ENCODE measurements at regions not wholly inside any gene's neighbourhood (a gene's known extent, or its start where the extent isn't known, plus 50 kb on each side); places are given as distances from the start of the nearest gene placed in this dataset.

GRCh38 chr2:125479143-125479636 lies 1176.8 kb upstream of the GYPC start:
- DNase-seq (peak in 1 of 5 donors; percentile 66), FAIRE-seq (no peak)
- intact Hi-C loops (cut with DNase I) = no loop called here
- Histone ChIP-seq H3K4me3 (ENCODE audit: low read length in 3 of 3) (no peak overlapping the region), H3K36me3 (ENCODE audit: control insufficient read depth in 2 of 3, insufficient read depth in 3 of 3, low read length in 3 of 3) (no peaks in the 10 kb centered on the region), H3K4me1 (ENCODE audit: control insufficient read depth in 2 of 3, insufficient read depth in 2 of 3, low read depth in 1 of 3, low read length in 3 of 3) (no peaks in the 10 kb centered on the region), H3K27me3 (ENCODE audit: control insufficient read depth, insufficient read depth, low read length) (no peaks in the 10 kb centered on the region), H3K27ac (ENCODE audit: low read depth in 2 of 2, low read length in 2 of 2) (no peak overlapping the region), H3K9me3 (ENCODE audit: control insufficient read depth in 2 of 3, insufficient read depth in 1 of 3, low read length in 3 of 3) (peaks cover 0 to 6% (median 0%) of the 10 kb centered on the region in 3 donors), H3K9ac (ENCODE audit: low read length in 3 of 3) (no peak overlapping the region)
- TF ChIP-seq CTCF (IDR thresholded peaks at IDR 0.05; ENCODE audit: borderline replicate concordance, extremely low read depth, insufficient read depth) = no peak

- Histone ChIP-seq H3K36me3 (ENCODE audit: control insufficient read depth in 2 of 3, insufficient read depth in 3 of 3, low read length in 3 of 3) (no peaks in the 10 kb centered on the region), H3K27me3 (ENCODE audit: control insufficient read depth, insufficient read depth, low read length) (no peaks in the 10 kb centered on the region), H3K4me1 (ENCODE audit: control insufficient read depth in 2 of 3, insufficient read depth in 2 of 3, low read depth in 1 of 3, low read length in 3 of 3) (no peaks in the 10 kb centered on the region), H3K27ac (ENCODE audit: low read depth in 2 of 2, low read length in 2 of 2) (no peak overlapping the region), H3K9ac (ENCODE audit: low read length in 3 of 3) (no peak overlapping the region), H3K9me3 (ENCODE audit: control insufficient read depth in 2 of 3, insufficient read depth in 1 of 3, low read length in 3 of 3) (no peaks in the 10 kb centered on the region), H3K4me3 (ENCODE audit: low read length in 3 of 3) (no peak overlapping the region)
- intact Hi-C loops (cut with DNase I) = no loop called here
- FAIRE-seq (no peak), DNase-seq (no peak)
- no peak for TF ChIP-seq CTCF (IDR thresholded peaks at IDR 0.05; ENCODE audit: borderline replicate concordance, extremely low read depth, insufficient read depth)
Observed at GRCh38 chr2:125490308-125490707, 1165.7 kb upstream of the GYPC start.

- H3K36me3 ChIP-seq (ENCODE audit: control insufficient read depth in 2 of 3, insufficient read depth in 3 of 3, low read length in 3 of 3) = no peaks in the 10 kb centered on the region
- no peak for DNase-seq
- no peaks in the 10 kb centered on the region for H3K4me1 ChIP-seq (ENCODE audit: control insufficient read depth in 2 of 3, insufficient read depth in 2 of 3, low read depth in 1 of 3, low read length in 3 of 3)
- H3K9ac ChIP-seq (ENCODE audit: low read length in 3 of 3) = no peak overlapping the region
- TF ChIP-seq CTCF (IDR thresholded peaks at IDR 0.05; ENCODE audit: borderline replicate concordance, extremely low read depth, insufficient read depth) = no peak
- no peaks in the 10 kb centered on the region for H3K27me3 ChIP-seq (ENCODE audit: control insufficient read depth, insufficient read depth, low read length)
- intact Hi-C loops (cut with DNase I) = no loop called here
- H3K27ac ChIP-seq (ENCODE audit: low read depth in 2 of 2, low read length in 2 of 2) = no peak overlapping the region
- no peaks in the 10 kb centered on the region for H3K9me3 ChIP-seq (ENCODE audit: control insufficient read depth in 2 of 3, insufficient read depth in 1 of 3, low read length in 3 of 3)
- no peak overlapping the region for H3K4me3 ChIP-seq (ENCODE audit: low read length in 3 of 3)
- no peak for FAIRE-seq
Observed at GRCh38 chr2:125491663-125492062, 1164.3 kb upstream of the GYPC start.

DNA sequence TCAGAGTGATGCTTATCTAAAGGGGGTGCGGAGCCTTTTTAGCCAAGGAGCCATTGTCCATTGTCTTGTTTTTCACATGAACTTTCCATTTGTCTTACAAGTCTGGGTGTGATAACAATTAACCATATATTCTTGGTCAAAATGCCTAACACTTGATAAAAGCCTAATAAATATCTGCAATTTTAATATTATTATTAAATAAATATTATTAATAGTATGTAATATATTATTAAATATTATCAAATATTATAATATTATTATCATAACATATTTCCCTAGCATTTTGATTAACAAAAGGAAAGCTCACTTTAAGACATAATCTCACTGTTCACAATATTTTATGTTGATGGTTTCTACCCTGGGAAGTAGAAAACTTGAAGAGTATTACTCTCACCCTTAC lies 1143.6 kb upstream of the GYPC start:
- DNase-seq (no peak), FAIRE-seq (no peak)
- Histone ChIP-seq H3K4me1 (ENCODE audit: control insufficient read depth in 2 of 3, insufficient read depth in 2 of 3, low read depth in 1 of 3, low read length in 3 of 3) (no peaks in the 10 kb centered on the region), H3K27me3 (ENCODE audit: control insufficient read depth, insufficient read depth, low read length) (no peaks in the 10 kb centered on the region), H3K9me3 (ENCODE audit: control insufficient read depth in 2 of 3, insufficient read depth in 1 of 3, low read length in 3 of 3) (peaks cover 0 to 2% (median 0%) of the 10 kb centered on the region in 3 donors), H3K4me3 (ENCODE audit: low read length in 3 of 3) (no peak overlapping the region), H3K27ac (ENCODE audit: low read depth in 2 of 2, low read length in 2 of 2) (no peak overlapping the region), H3K36me3 (ENCODE audit: control insufficient read depth in 2 of 3, insufficient read depth in 3 of 3, low read length in 3 of 3) (no peaks in the 10 kb centered on the region), H3K9ac (ENCODE audit: low read length in 3 of 3) (no peak overlapping the region)
- intact Hi-C loops (cut with DNase I) = no loop called here
- no peak for TF ChIP-seq CTCF (IDR thresholded peaks at IDR 0.05; ENCODE audit: borderline replicate concordance, extremely low read depth, insufficient read depth)
